GM19099 (cell line): ENCODE measurements at regions not wholly inside any gene's neighbourhood (a gene's known extent, or its start where the extent isn't known, plus 50 kb on each side); places are given as distances from the start of the nearest gene placed in this dataset.

ENCODE experiments used
- POLR2A ChIP-seq: IDR thresholded peaks from 3 replicates; pipeline ENCODE4 v1.6.1; 2011; ENCODE audit warnings: low read depth; ENCODE audit not compliant: insufficient read length; ENCODE audit errors: extremely low read depth

DNA sequence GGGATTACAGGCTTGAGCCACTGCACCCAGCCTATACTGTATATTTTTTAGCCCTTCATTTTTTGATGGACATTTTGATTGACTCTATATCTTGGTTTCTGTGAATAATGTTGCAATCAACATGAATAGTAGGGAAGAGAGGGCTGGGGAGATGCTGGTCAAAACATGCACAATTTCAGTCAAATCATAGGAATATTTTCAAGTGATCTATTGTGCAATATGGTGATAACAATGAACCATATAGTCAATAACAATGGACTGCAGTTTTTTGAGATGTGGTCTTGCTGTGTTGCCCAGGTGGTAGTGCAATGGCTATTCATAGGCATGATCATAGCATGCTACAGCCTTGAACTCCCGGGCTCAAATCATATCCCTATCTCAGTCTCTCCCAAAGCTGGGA is 264.7 kb upstream of the TMEFF2 start:
- TF ChIP-seq POLR2A: no peak

DNA sequence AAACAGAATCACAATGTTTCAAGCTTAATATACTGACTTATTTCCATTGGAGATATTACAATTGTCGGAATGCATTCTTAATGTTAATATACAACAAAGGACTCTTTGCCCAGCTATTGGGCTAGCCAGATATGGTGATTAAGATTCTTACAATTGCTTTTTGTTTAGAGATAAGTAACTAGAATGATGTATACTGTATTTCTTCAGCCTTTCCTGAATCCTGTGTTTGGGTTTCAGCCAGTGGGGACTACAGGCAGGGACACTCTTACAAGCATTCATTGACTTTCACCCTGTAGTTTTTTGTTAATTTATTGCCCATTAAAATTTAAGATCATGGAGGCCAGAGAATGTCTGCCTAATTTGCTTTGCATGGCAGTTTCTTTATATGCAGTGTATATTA is 254.1 kb upstream of the TMEFF2 start:
- TF ChIP-seq POLR2A: no peak

DNA sequence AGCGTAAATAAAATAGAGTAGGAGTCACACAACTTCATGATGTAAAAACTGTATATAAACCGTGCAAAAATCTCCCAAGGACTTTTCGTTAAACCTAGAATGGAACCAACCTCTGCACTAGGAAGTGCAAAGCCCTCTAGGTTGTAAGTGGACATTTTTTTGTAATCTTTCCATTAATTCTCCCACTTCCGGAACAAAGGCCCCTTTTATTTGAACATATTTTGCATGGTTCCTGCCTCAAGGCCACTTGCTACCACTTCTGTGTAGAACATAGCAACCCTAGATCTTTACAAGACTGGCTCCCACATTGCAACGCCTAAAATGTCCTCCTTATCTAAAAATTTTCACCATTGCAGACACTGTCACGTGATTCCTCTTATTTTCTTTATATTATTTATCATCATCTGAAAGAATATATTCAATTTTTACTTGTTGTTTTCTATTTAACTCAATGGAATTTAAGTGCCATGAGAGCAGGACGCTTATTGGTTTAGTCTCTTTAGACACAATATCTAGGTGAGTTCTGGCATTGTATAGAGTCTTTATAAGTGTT is 249.6 kb upstream of the TMEFF2 start:
- TF ChIP-seq POLR2A: no peak

DNA sequence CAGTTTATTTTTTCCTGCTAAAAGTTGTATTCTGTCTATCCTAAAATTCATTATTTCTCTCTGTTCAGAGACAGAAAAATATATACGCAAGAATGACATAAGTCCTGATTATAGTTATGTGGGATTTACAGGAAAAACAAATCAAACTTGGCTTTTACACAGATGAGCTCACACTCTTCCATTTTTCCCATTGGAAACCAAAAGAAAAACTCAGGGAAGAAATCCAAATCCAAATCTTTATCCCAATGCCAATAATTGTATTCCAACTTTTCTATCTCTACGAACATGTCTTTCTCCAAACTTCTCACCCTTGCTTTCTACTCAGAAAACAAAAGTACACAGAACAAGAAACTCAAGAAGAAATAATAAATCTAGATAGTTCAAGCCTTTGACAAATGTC is 249.1 kb upstream of the TMEFF2 start:
- no peak for TF ChIP-seq POLR2A

DNA sequence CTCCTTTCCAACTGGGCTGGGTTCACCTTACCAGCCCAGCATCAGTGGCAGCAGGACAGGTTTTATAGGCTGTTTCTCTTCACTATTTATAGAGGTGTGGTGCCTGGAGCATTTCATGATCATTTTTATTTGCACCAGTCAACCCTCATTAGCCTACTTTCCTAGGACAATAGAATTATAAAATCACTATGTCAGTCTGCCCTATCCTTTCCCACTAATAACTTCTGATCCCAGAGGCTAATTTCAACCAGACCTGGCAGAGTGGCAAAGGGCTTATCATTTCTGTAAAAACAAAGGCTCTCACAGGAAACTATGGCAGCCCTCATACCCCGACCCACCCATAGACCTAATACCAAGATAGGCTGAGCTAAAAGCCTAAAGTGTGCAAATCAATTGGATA is 243.5 kb upstream of the TMEFF2 start:
- TF ChIP-seq POLR2A: no peak

DNA sequence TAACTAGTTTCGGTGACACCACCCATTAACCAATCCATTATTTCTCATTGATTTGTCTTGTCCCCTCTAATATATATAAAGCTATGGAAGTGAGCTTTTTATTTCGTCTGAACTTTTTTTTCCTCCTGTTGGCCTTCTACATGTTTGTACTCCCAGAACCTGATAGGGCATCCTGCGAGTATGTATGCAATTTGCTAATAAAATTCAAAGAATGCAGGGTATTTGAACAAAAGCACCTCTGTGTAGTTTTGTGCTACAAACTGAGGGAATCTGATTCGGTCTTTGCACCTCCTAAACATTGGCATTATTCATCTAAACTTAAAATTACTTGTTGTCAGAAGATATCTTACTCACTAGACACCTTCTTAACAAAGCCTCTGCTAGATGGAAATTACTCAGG is 242.9 kb upstream of the TMEFF2 start:
- no peak for TF ChIP-seq POLR2A

DNA sequence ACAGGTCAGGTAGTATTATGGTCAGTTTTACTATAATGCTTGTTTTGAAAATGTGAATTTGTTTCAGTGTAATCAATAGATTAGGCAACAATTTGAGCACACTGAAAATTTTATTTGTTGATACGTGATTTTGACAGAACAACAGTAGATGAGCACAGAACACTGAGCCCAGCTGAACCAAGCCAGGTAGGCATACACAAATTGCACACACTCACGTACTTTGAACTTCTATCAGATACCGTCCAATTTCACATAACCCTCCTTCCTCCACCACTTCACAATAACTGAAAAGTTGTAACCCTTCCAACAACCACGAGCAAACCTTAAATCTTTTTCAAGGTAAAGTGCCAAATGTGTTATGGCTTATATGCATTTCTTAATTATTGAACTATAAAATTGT is 229.5 kb upstream of the TMEFF2 start:
- TF ChIP-seq POLR2A: no peak

DNA sequence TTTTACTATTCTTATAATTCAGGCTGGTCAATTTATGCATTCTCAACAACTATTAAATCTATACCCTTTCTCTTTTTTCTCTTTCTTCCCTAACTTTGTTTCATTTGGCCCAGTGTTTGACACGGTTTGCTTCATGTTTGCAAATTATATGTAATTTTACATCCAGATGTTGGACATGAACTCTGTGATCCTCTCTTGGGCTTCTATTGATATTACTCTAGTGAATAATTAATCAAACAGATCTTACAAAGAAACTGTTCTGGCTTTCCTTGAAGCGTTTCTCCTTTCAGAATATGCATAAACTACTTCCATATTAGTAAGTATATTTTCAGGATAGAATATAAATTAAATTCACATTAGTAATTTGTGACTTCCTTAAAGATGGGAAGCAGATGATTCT is 225.1 kb upstream of the TMEFF2 start:
- TF ChIP-seq POLR2A: no peak

DNA sequence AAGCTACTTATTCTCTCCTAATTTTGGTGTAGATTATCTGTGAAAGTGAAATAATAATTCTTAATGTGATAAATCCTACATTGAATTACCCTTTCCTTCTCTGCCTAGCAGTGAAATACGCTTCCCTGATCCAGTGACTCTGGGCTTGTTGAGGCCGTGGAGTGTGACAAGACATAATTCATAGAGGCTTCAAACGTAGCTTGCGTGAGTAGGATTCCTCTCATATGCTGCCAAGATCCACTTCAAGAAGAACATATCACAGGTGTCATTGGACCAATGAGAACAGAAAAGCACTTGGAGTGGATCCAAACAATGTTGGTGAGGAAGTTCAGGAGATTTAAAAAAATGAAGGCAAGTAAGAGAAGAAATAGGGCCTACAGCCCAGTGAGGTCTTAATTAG is 221.3 kb upstream of the TMEFF2 start:
- no peak for TF ChIP-seq POLR2A

DNA sequence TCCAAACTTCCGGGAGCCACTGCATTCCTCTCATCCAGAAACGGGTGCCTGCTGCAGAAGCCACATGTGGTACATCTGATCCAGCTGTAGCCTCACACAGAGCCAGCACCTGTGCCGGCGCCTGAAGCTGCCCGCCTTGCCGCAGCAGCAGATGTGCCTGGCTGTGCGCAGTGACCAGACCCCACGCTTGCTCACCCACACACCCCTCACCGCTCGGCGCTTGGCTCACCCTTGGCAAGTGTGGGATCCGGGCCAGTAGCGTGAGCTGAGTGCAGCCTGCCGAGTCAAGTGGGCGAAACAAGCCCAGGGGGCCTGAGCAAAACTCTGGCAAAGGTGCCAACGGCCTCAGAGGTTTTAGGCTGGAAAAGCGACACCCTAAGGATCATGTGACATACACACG is 220.1 kb upstream of the TMEFF2 start:
- no peak for TF ChIP-seq POLR2A

DNA sequence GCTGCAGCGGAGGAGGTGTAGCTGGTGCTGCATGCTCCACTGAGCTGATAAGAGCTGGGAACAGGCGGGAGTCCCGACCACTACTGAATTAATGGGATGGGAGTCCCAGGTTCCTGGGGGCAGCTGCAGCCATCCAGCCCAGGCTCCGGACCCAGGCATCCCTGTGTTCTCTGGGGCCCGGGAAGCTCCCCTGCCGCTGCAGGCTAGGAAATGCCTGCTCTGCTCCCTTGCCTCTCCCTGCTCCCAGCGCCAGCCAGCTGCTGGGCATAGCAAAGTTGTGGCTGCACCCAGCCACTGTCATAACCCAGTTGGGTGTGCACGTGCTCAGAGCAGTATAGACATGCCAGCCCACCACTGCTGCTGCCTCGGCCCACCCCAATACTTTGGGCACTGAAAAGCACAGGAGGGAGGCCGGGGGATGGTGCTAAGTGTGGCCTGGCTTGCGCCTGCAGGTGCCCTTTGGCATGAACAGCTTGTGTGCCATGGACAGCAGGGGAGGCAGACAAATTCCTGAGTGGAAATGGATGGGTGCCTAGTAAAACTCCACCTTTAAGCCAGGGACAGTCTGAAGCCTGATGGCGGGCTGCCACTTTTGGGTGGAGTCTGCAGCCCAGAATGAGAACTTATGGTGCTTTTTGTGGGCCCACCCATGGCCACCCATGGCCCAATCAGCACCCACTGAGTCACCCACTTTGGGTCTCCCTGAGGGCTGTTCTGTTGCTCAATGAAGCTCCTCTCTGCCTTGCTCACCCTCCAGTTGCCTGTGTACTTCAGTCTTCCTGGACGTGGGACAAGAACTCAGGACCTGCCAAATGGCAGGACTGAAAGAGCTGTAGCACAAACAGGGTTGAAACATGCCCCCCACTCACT is 219.3 kb upstream of the TMEFF2 start:
- TF ChIP-seq POLR2A: no peak

DNA sequence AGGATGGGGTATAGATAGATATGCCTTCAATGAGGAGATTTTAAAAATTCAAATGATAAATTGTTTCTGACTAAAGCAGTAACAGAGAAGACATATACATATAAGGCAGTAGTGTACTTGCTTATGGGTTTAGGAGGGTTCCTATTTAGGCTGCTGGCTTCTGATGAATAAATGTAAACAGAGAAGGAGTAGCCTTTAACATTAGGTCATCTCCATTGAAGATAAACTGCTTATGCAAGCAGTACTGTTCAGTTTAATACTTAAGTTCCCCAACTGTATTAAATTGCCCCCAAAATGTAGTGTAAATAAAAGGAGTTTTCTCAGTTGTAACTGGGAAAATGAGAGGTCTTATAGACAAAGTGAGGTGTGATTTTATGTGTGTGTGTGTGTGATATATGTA is 217.7 kb upstream of the TMEFF2 start:
- no peak for TF ChIP-seq POLR2A

DNA sequence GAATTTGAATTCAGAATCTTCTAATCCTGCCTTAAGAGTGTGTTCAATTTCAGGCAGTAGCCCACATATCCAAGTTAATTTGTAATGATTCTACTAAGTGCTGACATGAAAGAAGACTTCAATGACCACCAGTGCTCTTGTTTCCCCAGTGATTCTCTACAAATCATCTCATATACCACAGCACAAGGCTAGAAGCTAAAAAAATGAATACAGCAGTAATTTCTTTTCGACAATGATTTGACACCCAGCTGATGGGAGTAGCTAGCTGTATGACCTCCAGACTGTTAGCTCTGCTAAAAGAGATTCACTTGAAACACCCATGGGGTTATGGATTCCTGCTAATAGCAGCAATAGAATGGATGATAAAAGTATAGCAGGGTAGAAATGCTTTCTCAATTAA is 217.0 kb upstream of the TMEFF2 start:
- TF ChIP-seq POLR2A: no peak

DNA sequence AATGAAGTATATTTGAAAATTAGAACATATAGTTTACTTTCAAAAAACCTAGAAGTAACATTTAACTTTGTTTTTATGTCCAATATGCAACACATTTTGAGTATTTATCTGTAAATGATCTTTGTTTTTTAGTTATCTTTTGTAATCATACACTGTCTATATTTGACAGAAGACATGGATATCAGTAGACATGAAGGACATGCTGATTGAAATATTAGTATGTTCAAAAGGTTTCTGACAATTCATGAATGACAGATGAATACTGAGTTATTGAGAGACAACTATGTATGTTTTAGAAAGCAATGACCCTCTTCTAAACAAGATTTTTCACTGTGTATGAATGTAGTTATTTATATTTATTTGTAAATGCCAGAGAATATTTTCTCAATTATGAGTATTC is 215.6 kb upstream of the TMEFF2 start:
- no peak for TF ChIP-seq POLR2A

DNA sequence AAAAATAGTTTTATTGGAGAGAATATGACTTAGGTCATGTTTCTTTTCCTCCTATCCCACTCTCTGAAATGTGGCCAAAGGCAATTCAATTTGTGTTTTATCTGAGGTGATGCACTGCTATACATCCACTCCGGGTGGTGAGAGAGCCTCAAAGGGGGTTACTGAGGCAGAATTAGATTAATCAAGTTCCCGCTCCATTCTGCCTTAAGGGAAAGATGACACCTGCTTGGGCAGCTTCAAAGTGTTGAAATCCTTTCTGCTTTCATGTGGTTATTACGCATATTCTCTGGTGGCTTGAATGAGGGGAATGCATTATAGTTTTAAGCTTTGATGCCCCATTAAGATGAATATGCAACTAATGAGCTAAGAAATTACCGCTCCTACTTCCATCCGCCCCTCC is 213.0 kb upstream of the TMEFF2 start:
- no peak for TF ChIP-seq POLR2A

DNA sequence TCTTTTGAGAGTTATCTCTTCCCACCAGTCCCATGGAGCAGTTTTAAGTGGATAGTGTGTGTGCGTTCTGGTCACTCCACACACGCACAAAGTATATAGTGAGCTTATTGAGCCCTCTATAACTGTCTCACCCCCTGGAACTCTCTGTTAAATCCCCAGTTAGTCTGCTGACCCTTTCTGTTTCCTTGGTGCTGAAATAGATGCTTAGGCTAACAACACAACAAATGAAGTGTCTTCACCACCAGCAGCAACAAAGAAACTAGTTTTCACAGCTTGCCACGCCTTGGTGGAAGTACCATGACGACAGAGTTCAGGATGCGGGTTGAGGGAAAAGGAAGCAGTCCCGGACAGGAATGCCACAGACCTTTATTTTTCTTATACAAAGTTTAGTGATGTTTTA is 203.5 kb upstream of the TMEFF2 start:
- TF ChIP-seq POLR2A: no peak

DNA sequence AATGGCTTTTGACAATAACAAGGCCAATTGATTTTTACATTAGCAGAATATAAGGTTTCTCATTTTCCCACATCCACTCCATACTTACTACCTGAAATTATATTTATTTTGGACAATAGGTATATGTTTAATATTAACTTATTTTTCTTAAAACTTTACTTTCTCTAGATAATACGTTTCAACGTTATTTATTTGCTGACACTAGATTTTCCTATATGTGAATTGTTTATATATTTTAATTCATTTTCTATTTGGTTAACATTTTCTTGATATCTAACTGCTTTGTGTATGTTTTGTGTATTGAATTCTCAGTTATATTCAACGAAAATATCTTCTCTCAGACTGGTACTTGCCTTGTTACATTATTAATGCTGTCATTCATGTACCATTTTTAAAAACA is 199.9 kb upstream of the TMEFF2 start:
- TF ChIP-seq POLR2A: no peak
